ENCODE measurements at regions not wholly inside any gene's neighbourhood (a gene's known extent, or its start where the extent isn't known, plus 50 kb on each side); places are given as distances from the start of the nearest gene placed in this dataset.

- no peaks in the 10 kb centered on the region for H3K4me1 Mint-ChIP-seq
- H3K27me3 Mint-ChIP-seq = peaks cover 2% of the 10 kb centered on the region
- no peaks in the 10 kb centered on the region for H3K36me3 Mint-ChIP-seq
- no peaks in the 10 kb centered on the region for H3K9me3 Mint-ChIP-seq
- no peak overlapping the region for H3K27ac Mint-ChIP-seq
- no peak overlapping the region for H3K4me3 Mint-ChIP-seq
These were observed 663.7 kb upstream of the B3GAT1 start for GRCh38 chr11:135075740-135076139.

- Mint-ChIP-seq H3K36me3 (no peaks in the 10 kb centered on the region), H3K4me3 (no peak overlapping the region), H3K27me3 (peaks cover 2% of the 10 kb centered on the region)
These were observed 662.5 kb upstream of the B3GAT1 start for GRCh38 chr11:135074397-135074998.

GRCh38 chr11:135073870-135074269 is 661.8 kb upstream of the B3GAT1 start:
- no peak overlapping the region for H3K27ac Mint-ChIP-seq

More at GRCh38 chr11:135074397-135074998, 662.5 kb upstream of the B3GAT1 start:
- no peak overlapping the region for H3K27ac Mint-ChIP-seq
- H3K4me1 Mint-ChIP-seq = no peaks in the 10 kb centered on the region
- H3K9me3 Mint-ChIP-seq = no peaks in the 10 kb centered on the region

GRCh38 chr11:135073381-135073780 is 661.3 kb upstream of the B3GAT1 start:
- H3K36me3 Mint-ChIP-seq = peaks cover 2% of the 10 kb centered on the region
- peaks cover 5% of the 10 kb centered on the region for H3K27me3 Mint-ChIP-seq
- H3K4me1 Mint-ChIP-seq = no peaks in the 10 kb centered on the region
- no peaks in the 10 kb centered on the region for H3K9me3 Mint-ChIP-seq
- H3K27ac Mint-ChIP-seq = no peak overlapping the region
- no peak overlapping the region for H3K4me3 Mint-ChIP-seq

More at GRCh38 chr11:135073870-135074269, 661.8 kb upstream of the B3GAT1 start:
- Mint-ChIP-seq H3K36me3 (peaks cover 2% of the 10 kb centered on the region), H3K4me1 (no peaks in the 10 kb centered on the region), H3K27me3 (peaks cover 5% of the 10 kb centered on the region), H3K9me3 (no peaks in the 10 kb centered on the region), H3K4me3 (no peak overlapping the region)

GRCh38 chr11:135069890-135070289 is 657.8 kb upstream of the B3GAT1 start:
- H3K4me3 Mint-ChIP-seq = no peak overlapping the region
- no peak overlapping the region for H3K27ac Mint-ChIP-seq
- H3K4me1 Mint-ChIP-seq = no peaks in the 10 kb centered on the region
- peaks cover 11% of the 10 kb centered on the region for H3K27me3 Mint-ChIP-seq
- H3K9me3 Mint-ChIP-seq = peaks cover 0 to 4% (median 0%) of the 10 kb centered on the region in 3 donors
- peaks cover 2% of the 10 kb centered on the region for H3K36me3 Mint-ChIP-seq

GRCh38 chr11:135069063-135069462 is 657.0 kb upstream of the B3GAT1 start:
- Mint-ChIP-seq H3K9me3 (peaks cover 0 to 6% (median 3%) of the 10 kb centered on the region in 3 donors), H3K36me3 (peaks cover 2% of the 10 kb centered on the region), H3K4me1 (no peaks in the 10 kb centered on the region), H3K27ac (no peak overlapping the region), H3K27me3 (peaks cover 11% of the 10 kb centered on the region), H3K4me3 (no peak overlapping the region)

GRCh38 chr11:135062994-135063393 is 651.0 kb upstream of the B3GAT1 start:
- H3K4me1 Mint-ChIP-seq = no peaks in the 10 kb centered on the region
- H3K36me3 Mint-ChIP-seq = peaks cover 2% of the 10 kb centered on the region
- peaks cover 5% of the 10 kb centered on the region for H3K27me3 Mint-ChIP-seq
- H3K9me3 Mint-ChIP-seq = peaks cover 7 to 33% (median 12%) of the 10 kb centered on the region in 3 donors
- H3K27ac Mint-ChIP-seq = no peak overlapping the region
- no peak overlapping the region for H3K4me3 Mint-ChIP-seq

- Mint-ChIP-seq H3K36me3 (peaks cover 2% of the 10 kb centered on the region), H3K4me1 (no peaks in the 10 kb centered on the region), H3K27me3 (peaks cover 5% of the 10 kb centered on the region), H3K27ac (no peak overlapping the region), H3K9me3 (peaks cover 7 to 33% (median 12%) of the 10 kb centered on the region in 3 donors), H3K4me3 (no peak overlapping the region)
These were observed 649.1 kb upstream of the B3GAT1 start for GRCh38 chr11:135061166-135061565.

GRCh38 chr11:135046986-135047385 is 634.9 kb upstream of the B3GAT1 start:
- H3K4me1 Mint-ChIP-seq = no peaks in the 10 kb centered on the region
- H3K36me3 Mint-ChIP-seq = no peaks in the 10 kb centered on the region
- H3K27ac Mint-ChIP-seq = no peak overlapping the region
- peaks cover 2% of the 10 kb centered on the region for H3K27me3 Mint-ChIP-seq
- no peak overlapping the region for H3K4me3 Mint-ChIP-seq
- no peaks in the 10 kb centered on the region for H3K9me3 Mint-ChIP-seq

GRCh38 chr11:135046556-135046955 is 634.5 kb upstream of the B3GAT1 start:
- Mint-ChIP-seq H3K4me3 (no peak overlapping the region), H3K36me3 (no peaks in the 10 kb centered on the region), H3K27ac (no peak overlapping the region), H3K9me3 (no peaks in the 10 kb centered on the region), H3K4me1 (no peaks in the 10 kb centered on the region), H3K27me3 (peaks cover 2% of the 10 kb centered on the region)

GRCh38 chr11:135043434-135043833 is 631.4 kb upstream of the B3GAT1 start:
- H3K9me3 Mint-ChIP-seq = peaks cover 0 to 1% (median 0%) of the 10 kb centered on the region in 3 donors
- no peak overlapping the region for H3K4me3 Mint-ChIP-seq
- peaks cover 2% of the 10 kb centered on the region for H3K27me3 Mint-ChIP-seq
- no peak overlapping the region for H3K27ac Mint-ChIP-seq
- H3K4me1 Mint-ChIP-seq = no peaks in the 10 kb centered on the region
- no peaks in the 10 kb centered on the region for H3K36me3 Mint-ChIP-seq

- Mint-ChIP-seq H3K9me3 (peaks cover 3 to 6% (median 3%) of the 10 kb centered on the region in 3 donors), H3K4me1 (no peaks in the 10 kb centered on the region), H3K27me3 (no peaks in the 10 kb centered on the region), H3K27ac (no peak overlapping the region), H3K36me3 (no peaks in the 10 kb centered on the region), H3K4me3 (no peak overlapping the region)
These were observed 625.8 kb upstream of the B3GAT1 start for GRCh38 chr11:135037828-135038227.

- H3K27ac Mint-ChIP-seq = no peak overlapping the region
- peaks cover 2% of the 10 kb centered on the region for H3K27me3 Mint-ChIP-seq
- H3K4me1 Mint-ChIP-seq = no peaks in the 10 kb centered on the region
- peaks cover 3 to 6% (median 3%) of the 10 kb centered on the region in 3 donors for H3K9me3 Mint-ChIP-seq
- no peak overlapping the region for H3K4me3 Mint-ChIP-seq
- H3K36me3 Mint-ChIP-seq = no peaks in the 10 kb centered on the region
These were observed 624.7 kb upstream of the B3GAT1 start for GRCh38 chr11:135036488-135037297.

- no peak overlapping the region for H3K4me3 Mint-ChIP-seq
- no peak overlapping the region for H3K27ac Mint-ChIP-seq
These were observed 623.2 kb upstream of the B3GAT1 start for GRCh38 chr11:135035282-135035681.

GRCh38 chr11:135033540-135033939 is 621.5 kb upstream of the B3GAT1 start:
- no peaks in the 10 kb centered on the region for H3K4me1 Mint-ChIP-seq
- peaks cover 3 to 6% (median 3%) of the 10 kb centered on the region in 3 donors for H3K9me3 Mint-ChIP-seq
- no peak overlapping the region for H3K4me3 Mint-ChIP-seq
- peaks cover 5% of the 10 kb centered on the region for H3K27me3 Mint-ChIP-seq
- no peaks in the 10 kb centered on the region for H3K36me3 Mint-ChIP-seq
- H3K27ac Mint-ChIP-seq = no peak overlapping the region

More at GRCh38 chr11:135035282-135035681, 623.2 kb upstream of the B3GAT1 start:
- Mint-ChIP-seq H3K9me3 (peaks cover 3 to 6% (median 3%) of the 10 kb centered on the region in 3 donors), H3K36me3 (no peaks in the 10 kb centered on the region), H3K4me1 (no peaks in the 10 kb centered on the region), H3K27me3 (peaks cover 2% of the 10 kb centered on the region)

All from IgD-negative memory B cell (primary cell).